Stimulated activated effector memory CD8-positive, alpha-beta T cell treated with anti-CD3 and anti-CD28 coated beads, Interleukin-12 subunit alpha, Interleukin-12 subunit beta, amount 100 ng/mL, for 72 hours (primary cell): ENCODE measurements at regions not wholly inside any gene's neighbourhood (a gene's known extent, or its start where the extent isn't known, plus 50 kb on each side); places are given as distances from the start of the nearest gene placed in this dataset.
"Not testable (repeated sequence)": the region's sequence is repeated elsewhere in the genome, so short reads cannot be mapped to it uniquely, and the experiment has no call there.

Source experiments
- ATAC-seq: fragments of 150-1000 bp; cut with Tn5 transposase; 2 replicates; pipeline ENCODE4 v1.10.0; 2021
- DNase-seq, 2 donors: peaks; one replicate each; pipeline ENCODE4 v3.0.0; 2021 to 2022; ENCODE audit warnings: low spot score in 2 of 2
- H3K27ac Mint-ChIP-seq: one replicate; pipeline ENCODE4 v1.8.0; 2022; ENCODE audit warnings: mild to moderate bottlenecking, mixed read lengths
- H3K36me3 Mint-ChIP-seq: one replicate; pipeline ENCODE4 v1.8.0; 2022; ENCODE audit warnings: mild to moderate bottlenecking, mixed read lengths
- H3K4me1 Mint-ChIP-seq: one replicate; pipeline ENCODE4 v1.8.0; 2022; ENCODE audit warnings: mixed read lengths
- H3K4me3 Mint-ChIP-seq: one replicate; pipeline ENCODE4 v1.8.0; 2022; ENCODE audit warnings: mild to moderate bottlenecking, mixed read lengths
- H3K9me3 Mint-ChIP-seq: one replicate; pipeline ENCODE4 v1.8.0; 2022; ENCODE audit warnings: mixed read lengths

GRCh38 chr14:105935384-105935783 lies 409.0 kb downstream of the TMEM121 start:
- no peak for DNase-seq
- Mint-ChIP-seq H3K36me3 (no peaks in the 10 kb centered on the region), H3K4me1 (no peaks in the 10 kb centered on the region), H3K4me3 (no peak overlapping the region), H3K27ac (no peak overlapping the region), H3K9me3 (peaks cover 7% of the 10 kb centered on the region)
- no peak for ATAC-seq

GRCh38 chr14:105937253-105938054 lies 411.1 kb downstream of the TMEM121 start:
- Mint-ChIP-seq H3K4me3 (no peak overlapping the region), H3K36me3 (no peaks in the 10 kb centered on the region), H3K9me3 (peaks cover 7% of the 10 kb centered on the region), H3K27ac (no peak overlapping the region), H3K4me1 (no peaks in the 10 kb centered on the region)
- ATAC-seq = no peak
- peak in 1 of 2 donors; percentile 18 for DNase-seq

GRCh38 chr14:105938055-105938863 lies 411.9 kb downstream of the TMEM121 start:
- H3K9me3 Mint-ChIP-seq = peaks cover 7% of the 10 kb centered on the region
- no peak for ATAC-seq
- H3K4me1 Mint-ChIP-seq = no peaks in the 10 kb centered on the region
- H3K27ac Mint-ChIP-seq = no peak overlapping the region
- H3K36me3 Mint-ChIP-seq = no peaks in the 10 kb centered on the region
- DNase-seq = no peak
- H3K4me3 Mint-ChIP-seq = no peak overlapping the region

GRCh38 chr14:105938959-105939358 lies 412.6 kb downstream of the TMEM121 start:
- ATAC-seq = no peak
- no peak overlapping the region for H3K4me3 Mint-ChIP-seq

GRCh38 chr14:105939810-105940508 lies 413.6 kb downstream of the TMEM121 start:
- H3K4me1 Mint-ChIP-seq = peaks cover 5% of the 10 kb centered on the region
- H3K27ac Mint-ChIP-seq = no peak overlapping the region
- DNase-seq (no peak), ATAC-seq (no peak)
- no peak overlapping the region for H3K4me3 Mint-ChIP-seq
- H3K36me3 Mint-ChIP-seq = no peaks in the 10 kb centered on the region
- H3K9me3 Mint-ChIP-seq = peaks cover 7% of the 10 kb centered on the region

More at GRCh38 chr14:105938959-105939358, 412.6 kb downstream of the TMEM121 start:
- H3K36me3 Mint-ChIP-seq = no peaks in the 10 kb centered on the region
- peaks cover 7% of the 10 kb centered on the region for H3K9me3 Mint-ChIP-seq
- H3K27ac Mint-ChIP-seq = no peak overlapping the region
- DNase-seq = no peak
- no peaks in the 10 kb centered on the region for H3K4me1 Mint-ChIP-seq

GRCh38 chr14:105940534-105941225 lies 414.3 kb downstream of the TMEM121 start:
- ATAC-seq (no peak), DNase-seq (no peak)
- H3K4me3 Mint-ChIP-seq = no peak overlapping the region
- peaks cover 7% of the 10 kb centered on the region for H3K9me3 Mint-ChIP-seq
- H3K36me3 Mint-ChIP-seq = no peaks in the 10 kb centered on the region
- peaks cover 9% of the 10 kb centered on the region for H3K4me1 Mint-ChIP-seq
- H3K27ac Mint-ChIP-seq = no peak overlapping the region

- no peak for DNase-seq
- Mint-ChIP-seq H3K36me3 (no peaks in the 10 kb centered on the region), H3K4me3 (no peak overlapping the region), H3K9me3 (peaks cover 7% of the 10 kb centered on the region), H3K27ac (no peak overlapping the region), H3K4me1 (peaks cover 9% of the 10 kb centered on the region)
- ATAC-seq = no peak
Observed at GRCh38 chr14:105941226-105942166, 415.1 kb downstream of the TMEM121 start.

- not testable (repeated sequence) for H3K27ac Mint-ChIP-seq, H3K9me3 Mint-ChIP-seq, ATAC-seq, H3K36me3 Mint-ChIP-seq, H3K4me3 Mint-ChIP-seq, H3K4me1 Mint-ChIP-seq, DNase-seq
Observed at GRCh38 chr14:105942725-105943124, 416.3 kb downstream of the TMEM121 start.

GRCh38 chr14:105943973-105944602 lies 417.7 kb downstream of the TMEM121 start:
- no peak for ATAC-seq
- Mint-ChIP-seq H3K4me3 (no peak overlapping the region), H3K9me3 (peaks cover under 1% of the 10 kb centered on the region), H3K4me1 (peaks cover 9% of the 10 kb centered on the region), H3K27ac (no peak overlapping the region), H3K36me3 (no peaks in the 10 kb centered on the region)
- DNase-seq = no peak

- DNase-seq (peak; percentile 86 to 90), ATAC-seq (peak; percentile 90)
- Mint-ChIP-seq H3K27ac (no peak overlapping the region), H3K4me3 (no peak overlapping the region), H3K36me3 (no peaks in the 10 kb centered on the region), H3K4me1 (peaks cover 9% of the 10 kb centered on the region), H3K9me3 (no peaks in the 10 kb centered on the region)
Observed at GRCh38 chr14:105944632-105945610, 418.5 kb downstream of the TMEM121 start.

GRCh38 chr14:105945896-105946295 lies 419.5 kb downstream of the TMEM121 start:
- Mint-ChIP-seq H3K27ac (no peak overlapping the region), H3K36me3 (no peaks in the 10 kb centered on the region), H3K4me1 (peaks cover 9% of the 10 kb centered on the region), H3K4me3 (no peak overlapping the region), H3K9me3 (no peaks in the 10 kb centered on the region)
- DNase-seq (no peak), ATAC-seq (no peak)

GRCh38 chr14:105947599-105947998 lies 421.2 kb downstream of the TMEM121 start:
- Mint-ChIP-seq H3K36me3 (no peaks in the 10 kb centered on the region), H3K9me3 (no peaks in the 10 kb centered on the region), H3K4me3 (no peak overlapping the region), H3K4me1 (peaks cover 9% of the 10 kb centered on the region), H3K27ac (no peak overlapping the region)
- ATAC-seq (no peak), DNase-seq (no peak)

- H3K4me1 Mint-ChIP-seq, H3K9me3 Mint-ChIP-seq, H3K36me3 Mint-ChIP-seq, H3K4me3 Mint-ChIP-seq, H3K27ac Mint-ChIP-seq, ATAC-seq, DNase-seq: not testable (repeated sequence)
Observed at GRCh38 chr14:105948955-105949354, 422.6 kb downstream of the TMEM121 start.
